GM21825 (cell line): ENCODE measurements at regions not wholly inside any gene's neighbourhood (a gene's known extent, or its start where the extent isn't known, plus 50 kb on each side); places are given as distances from the start of the nearest gene placed in this dataset.
"Not testable (repeated sequence)": the region's sequence is repeated elsewhere in the genome, so short reads cannot be mapped to it uniquely, and the experiment has no call there.

Source experiments
- ATAC-seq: cut with Tn5 transposase; IDR thresholded peaks from one replicate; pipeline ENCODE4 v1.9.1; 2021; ENCODE audit warnings: mild to moderate bottlenecking, moderate library complexity; ENCODE audit not compliant: unreplicated experiment

DNA sequence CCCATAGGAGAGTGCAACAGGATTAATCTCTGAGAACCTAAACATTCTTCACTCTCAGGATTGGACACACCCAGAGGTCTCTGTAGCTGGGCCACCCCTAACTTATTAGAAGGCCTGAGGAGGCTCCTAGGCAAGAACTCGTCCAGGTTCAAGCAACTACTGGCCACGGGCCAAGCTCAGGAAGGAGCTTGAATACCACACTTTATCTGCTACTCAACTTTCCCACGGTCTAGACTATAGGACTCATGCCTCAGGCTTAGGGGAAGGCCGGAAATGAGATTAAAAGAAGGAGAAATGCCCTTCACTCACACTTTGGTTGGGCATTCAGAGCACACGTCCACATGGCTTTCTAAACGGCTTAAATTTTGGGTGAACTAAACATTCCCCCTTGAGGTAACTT is 142.8 kb upstream of the PHYHIPL start:
- no peak for ATAC-seq

DNA sequence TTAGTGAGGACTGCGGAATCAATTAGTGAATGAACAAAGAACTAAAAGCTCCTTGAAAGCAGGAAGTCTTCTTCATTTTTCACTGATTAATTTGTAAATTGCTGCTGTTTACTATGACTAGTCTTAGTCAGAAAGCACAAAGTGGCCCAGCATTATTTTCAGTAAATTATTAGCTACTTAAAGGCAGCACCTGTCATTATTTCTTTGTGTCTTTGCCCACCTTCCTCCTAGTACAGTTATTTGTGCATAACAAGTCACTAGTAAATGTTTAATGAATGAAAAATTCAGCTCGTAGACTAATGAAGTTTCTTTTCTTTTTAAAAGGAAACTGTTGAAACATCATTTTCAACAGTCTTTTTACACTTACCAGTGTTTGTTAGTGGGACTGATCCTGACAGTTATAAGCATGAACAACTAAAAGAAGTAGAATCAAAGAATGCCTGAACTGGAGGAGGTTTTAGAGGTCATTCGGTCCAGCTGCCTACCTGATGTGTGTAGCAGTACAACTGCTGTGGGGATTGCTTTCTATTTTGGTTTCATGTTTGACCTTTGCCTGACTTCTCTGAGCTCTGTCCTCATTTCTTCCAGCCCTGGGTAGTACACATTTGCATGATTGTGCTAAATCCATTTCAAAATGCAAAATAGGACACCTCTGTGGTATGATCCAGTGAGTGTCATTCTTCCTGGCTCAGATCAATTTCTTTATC is 140.0 kb upstream of the PHYHIPL start:
- peak; percentile 88 for ATAC-seq

DNA sequence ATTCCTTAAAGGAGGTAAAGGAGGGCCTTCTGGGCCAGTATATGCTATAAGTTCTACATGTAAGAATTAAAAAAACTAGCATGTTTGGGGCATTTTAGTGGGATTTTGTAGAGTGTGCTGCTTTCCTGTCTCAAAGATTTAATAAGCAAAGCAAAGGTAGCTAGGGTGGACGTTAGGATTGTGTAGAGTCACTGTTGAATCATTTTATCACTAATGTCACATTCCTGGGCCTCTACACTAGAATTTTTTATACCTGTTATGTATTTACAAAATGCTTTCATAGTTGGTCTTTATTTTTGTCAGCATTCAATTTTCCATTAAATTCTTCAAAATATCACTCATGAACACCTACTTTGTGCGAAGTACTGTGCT is 139.4 kb upstream of the PHYHIPL start:
- no peak for ATAC-seq

DNA sequence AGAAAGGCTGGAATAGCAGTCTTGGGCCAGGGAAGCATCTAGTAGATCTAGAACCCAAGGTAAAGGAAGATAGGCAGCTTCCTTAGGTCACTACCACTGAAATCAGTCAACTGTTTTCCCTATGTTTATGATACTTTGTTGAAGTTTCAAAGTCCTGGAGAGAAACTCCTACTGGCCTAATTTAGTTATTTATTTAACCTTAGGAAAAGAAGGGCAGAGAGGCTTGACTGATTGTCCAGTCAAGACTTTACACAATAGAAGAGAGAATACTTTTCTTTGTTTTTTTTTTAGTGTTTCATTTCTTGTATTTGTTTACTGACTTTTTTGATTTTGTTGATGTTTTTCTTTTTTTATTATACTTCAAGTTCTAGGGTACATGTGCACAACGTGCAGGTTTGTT is 138.9 kb upstream of the PHYHIPL start:
- no peak for ATAC-seq

DNA sequence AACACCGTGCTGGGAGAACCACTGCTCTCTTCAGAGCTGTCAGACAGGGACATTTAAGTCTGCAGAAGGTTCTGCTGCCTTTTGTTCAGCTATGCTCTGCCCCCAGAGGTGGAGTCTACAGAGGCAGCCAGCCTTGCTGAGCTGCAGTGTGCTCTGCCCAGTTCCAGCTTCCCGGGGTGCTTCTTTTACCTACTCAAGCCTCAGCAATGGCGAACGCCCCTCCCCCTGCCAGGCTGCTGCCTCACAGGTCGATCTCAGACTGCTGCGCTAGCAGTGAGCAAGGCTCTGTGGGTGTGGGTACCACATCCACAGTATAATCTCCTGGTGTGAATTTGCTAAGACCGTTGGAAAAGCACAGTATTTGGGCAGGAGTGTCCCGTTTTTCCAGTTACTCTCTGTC is 133.1 kb upstream of the PHYHIPL start:
- ATAC-seq = not testable (repeated sequence)

DNA sequence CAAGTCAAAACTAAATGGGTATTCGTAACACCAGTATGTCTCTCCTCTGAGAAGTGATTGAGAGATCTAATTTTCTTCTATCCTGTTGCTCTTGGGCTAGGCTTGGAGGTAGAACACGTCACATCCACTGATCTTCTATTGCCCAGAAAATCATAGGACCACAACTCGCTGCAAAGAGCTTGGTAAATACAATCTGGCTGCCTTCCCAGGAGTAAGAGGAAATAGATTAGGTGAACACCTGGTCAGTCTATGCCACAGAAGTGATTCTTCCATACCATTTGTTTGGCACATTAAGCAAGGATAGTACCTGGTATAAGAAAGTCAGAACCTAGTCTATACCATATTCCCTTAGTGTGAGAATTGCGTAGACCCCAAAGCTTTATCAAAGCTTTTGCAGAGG is 129.3 kb upstream of the PHYHIPL start:
- ATAC-seq = no peak

DNA sequence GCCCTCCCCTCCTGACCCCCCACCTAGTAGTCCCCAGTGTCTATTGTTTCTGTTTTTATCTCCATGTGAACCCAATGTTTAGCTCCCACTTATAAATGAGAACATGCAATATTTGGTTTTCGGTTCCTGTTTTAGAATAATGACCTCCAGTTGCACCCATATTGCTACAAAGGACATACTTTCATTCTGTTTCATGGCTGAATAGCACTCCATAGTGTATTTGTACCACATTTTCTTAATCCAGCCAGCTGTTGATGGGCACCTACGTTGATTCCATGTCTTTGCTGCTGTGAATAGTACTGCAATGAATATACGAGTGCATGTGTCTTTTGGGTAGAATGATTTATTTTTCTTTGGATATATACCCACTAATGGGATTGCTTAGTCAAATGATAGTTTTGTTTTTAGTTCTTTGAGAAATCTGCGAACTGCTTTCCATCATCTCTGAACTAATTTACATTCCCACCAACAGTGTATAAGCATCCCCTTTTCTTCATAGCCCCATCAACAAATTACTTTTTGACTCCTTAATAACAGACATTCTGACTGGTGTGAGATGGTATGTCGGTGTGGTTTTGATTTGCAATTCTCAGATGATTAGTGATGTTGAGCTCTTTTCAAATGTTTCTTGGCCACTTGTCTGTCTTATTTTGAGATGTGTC is 128.4 kb upstream of the PHYHIPL start:
- peak; percentile 92 for ATAC-seq

DNA sequence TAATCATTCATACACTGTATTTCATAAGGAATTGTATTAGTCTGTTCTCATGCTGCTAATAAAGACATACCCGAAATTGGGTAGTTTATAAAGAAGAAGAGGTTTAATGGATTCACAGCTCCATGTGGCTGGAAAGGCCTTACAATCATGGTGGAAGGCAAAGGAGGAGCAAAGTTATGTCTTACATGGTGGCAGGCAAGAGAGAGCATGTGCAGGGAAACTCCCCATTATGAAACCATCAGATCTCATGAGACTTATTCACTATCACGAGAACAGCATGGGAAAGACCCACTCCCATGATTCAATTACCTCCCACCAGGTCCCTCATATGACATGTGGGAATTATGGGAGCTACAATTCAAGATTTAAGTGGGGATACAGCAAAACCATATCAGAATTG is 122.9 kb upstream of the PHYHIPL start:
- ATAC-seq = not testable (repeated sequence)

DNA sequence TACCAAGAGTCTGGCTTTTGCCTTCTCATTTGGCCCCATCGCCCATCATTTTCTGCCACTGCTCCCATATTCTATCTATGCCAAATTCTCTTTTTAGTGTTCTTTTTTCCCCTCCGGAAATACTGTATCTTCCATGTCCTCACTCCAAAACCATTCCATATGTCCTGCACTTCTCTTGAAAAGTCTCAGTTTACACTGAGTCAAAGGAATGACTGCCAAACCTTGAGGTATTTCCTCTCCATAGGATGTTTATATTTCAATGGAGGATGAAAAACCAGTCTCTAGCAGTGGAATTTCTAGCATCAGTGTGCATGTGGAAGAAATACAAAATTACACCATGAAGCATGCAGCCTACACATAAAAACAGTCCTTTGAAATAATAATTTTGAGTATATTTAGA is 121.4 kb upstream of the PHYHIPL start:
- no peak for ATAC-seq

DNA sequence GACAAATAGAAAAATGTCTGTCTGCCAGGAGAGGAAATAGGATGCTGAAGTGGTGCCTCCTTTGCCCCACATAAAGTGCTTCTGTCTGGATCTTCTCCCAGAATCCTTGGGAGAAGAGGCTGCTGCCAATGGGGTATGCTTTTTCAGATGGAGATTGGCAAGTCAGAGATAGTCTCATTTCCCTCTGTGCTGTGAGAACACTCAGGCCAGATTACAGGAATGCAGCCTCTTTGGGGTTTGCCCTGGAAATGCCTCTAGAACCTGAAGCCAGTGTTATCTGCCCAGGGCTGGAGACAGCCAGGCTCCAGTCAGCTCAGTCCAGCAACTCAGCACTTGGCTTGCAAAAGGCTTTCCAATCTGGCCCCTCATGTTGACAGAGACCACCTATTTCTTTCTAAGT is 119.1 kb upstream of the PHYHIPL start:
- ATAC-seq = no peak

DNA sequence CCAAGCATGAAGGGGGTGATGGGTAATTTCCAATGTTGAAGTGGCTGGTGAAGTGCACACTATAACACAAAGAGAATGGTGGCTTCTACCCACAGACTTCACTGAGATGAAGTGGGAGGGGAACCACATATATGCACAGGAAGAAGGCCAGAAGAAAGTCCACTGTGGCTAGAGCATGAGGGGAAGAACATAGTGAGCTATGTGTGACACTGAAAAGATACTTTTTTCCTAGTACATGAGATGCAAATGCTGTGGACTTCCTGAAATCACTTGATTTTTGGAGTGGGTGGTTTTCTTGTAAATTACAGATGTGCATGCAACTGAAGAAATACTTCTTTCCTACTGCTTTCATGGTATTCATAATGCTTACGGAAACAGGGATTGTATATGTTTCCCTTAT is 115.6 kb upstream of the PHYHIPL start:
- ATAC-seq = no peak

DNA sequence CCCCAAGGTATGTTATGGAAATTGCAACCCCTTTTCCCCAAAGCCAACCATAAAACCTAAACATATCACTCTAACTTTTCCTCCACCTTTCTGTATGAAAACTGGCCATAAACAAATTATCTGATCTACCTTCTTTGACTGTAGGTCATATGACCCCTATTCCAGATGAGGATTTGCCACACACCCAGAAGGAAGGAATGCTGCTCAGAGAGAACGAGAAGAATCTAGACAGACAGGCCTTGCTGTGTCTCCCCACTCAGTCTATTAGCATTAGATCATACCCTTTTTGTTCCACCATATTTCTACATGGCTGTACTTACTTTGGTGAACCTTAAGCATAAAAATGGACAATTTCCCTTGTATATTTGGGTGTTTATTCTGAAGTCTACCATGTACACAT is 113.0 kb upstream of the PHYHIPL start:
- ATAC-seq = no peak

DNA sequence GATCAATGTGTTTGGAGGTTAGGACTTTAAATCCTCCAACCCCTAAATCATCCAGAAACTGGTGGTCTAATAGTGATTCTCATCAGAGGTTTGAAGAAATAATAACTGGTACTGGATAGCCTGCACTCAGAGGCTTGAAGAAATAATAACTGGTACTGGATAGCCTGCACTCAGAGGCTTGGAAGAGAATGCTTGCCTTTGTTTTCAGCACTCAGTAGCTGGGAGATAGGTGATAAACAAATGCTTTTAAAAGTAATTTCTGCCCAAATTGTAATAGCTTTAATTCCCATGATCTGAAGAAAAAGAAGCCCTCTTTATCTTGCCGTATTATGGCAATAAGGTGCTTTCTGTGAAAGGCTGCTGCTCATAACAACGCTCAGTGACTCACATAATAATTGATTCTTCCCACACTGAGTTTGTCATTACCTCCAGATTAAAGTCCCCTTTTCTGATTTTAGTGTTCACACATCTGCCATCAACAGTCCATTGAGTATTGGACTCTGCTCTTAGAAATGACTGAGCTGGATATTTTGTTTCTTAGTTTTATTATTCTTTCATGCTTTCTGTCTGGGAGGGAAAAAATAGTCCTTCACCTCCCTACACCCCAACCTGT is 112.3 kb upstream of the PHYHIPL start:
- no peak for ATAC-seq

DNA sequence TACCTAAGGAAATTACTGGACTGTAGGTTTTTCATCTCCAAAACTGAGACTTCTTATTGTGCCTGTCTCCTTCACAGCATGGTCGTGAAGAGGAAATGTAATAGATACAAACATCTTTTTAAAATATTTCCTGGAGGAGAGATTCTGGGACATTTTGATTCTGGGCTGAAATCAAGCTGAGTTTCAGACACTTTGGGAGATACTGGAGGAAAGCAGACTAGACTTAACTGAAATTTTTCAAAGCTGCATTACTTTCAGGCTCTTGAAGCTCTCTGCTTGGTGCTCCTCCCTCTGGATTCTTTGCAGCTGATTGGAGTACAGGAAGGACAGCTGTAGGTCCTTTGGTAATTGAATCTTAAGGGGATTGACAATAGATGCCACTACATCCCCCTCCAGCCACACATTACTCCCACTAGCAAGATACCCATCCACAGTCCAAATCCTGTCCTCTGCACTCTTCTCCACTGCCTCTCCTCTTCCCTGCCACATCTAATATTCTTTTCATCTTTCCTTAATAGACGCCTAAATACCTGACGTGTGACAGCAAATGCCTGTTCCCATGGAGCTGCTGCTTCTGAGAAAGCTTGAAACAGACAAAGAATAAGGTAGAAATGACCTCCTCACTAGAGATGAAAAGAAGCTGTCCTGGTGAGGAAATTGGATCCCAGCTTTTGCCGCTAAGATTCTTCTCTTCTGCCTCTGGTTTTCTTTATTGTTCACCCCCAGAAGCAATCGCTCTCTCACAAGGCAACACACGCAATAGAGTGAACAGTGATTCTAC is 111.5 kb upstream of the PHYHIPL start:
- no peak for ATAC-seq

DNA sequence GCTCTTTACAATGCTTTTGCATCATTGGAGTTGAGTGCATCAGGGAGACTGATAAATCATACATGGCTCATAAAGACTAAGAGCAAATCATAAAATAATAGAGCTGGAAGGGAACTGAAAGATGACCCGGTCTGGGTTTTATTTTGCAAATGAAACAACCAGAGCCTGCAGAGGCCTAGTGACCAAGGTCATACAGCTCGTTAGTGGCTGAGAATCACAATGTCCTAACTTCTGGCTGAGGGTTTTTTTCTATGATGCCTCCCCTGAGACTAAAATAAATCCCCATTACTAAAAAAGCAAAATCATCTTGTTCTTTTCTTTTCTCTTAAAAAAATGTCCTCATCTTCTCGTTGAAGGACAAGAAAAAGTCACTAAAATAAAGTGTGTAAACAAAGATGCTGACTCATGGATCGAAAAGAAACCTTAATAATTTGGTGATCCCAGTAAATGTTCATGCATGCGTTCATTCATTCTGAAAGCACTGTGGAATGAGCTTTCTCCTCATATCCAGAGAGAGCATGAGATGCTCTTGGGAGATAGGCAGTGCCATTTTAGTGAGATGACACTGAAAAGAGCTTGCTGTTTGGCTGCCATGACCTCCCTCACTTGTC is 107.8 kb upstream of the PHYHIPL start:
- ATAC-seq = no peak

DNA sequence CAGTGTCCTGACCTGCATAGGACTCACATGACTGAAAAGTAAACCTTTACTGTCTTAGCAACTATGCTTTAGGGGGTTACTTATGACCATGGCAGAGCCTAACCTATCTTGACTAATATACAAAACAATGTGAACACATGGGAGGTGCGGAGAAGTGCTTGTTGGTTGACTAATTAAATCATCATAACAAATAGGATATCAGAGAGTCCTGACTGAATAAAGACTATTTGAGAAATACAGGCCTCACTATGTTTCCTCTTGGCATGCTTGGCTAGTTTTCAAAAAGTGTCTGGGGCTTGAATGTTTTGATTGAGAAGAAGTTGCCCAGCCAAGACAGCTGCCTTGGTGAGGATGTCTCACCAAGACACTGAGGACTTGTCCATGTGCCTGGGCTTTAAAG is 104.4 kb upstream of the PHYHIPL start:
- no peak for ATAC-seq

DNA sequence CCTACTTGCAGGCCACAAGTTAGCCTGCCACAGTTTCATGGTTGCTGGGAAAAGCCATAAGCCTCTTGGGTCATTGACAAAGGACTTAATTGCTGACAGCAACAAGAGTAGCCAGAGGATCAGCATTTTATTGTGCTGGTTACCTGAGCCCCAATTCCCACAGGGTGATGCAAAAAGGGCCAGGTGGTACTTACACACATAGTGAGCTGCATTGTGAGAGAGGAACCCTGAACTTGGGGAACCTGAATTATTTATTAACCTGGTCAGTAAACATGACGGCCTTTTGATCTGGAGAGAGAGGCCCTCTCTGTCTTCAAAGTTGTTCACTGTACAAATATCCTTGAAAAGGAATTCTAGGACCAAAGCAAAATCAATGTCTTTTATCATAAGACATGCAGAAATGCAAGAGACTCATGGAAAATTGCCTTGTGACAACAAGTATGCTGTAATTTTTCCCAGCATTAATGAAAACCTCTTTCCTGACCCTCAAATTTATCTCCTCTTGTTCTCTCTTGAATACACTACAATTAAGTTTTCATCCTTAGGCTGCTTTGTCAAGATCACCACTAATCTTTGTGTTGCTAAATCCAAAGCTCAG is 102.9 kb upstream of the PHYHIPL start:
- no peak for ATAC-seq

DNA sequence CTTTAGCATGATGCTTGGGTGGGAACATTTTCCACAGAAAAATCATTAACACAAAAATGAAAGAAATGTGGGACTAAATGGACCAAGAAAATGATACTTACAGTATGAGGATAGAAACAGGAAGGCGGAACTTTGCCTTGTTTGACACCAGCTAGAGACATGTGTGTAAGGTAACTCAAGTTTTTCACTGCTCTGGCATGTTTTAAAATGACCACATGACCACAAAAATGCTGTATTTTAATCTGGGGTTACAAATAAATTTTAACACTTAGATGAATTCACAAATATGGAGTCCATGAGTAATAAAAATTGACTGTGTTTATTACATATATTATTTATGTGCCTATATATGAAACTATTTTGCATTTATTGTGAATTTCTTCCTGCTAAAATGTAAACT is 100.9 kb upstream of the PHYHIPL start:
- ATAC-seq = no peak

DNA sequence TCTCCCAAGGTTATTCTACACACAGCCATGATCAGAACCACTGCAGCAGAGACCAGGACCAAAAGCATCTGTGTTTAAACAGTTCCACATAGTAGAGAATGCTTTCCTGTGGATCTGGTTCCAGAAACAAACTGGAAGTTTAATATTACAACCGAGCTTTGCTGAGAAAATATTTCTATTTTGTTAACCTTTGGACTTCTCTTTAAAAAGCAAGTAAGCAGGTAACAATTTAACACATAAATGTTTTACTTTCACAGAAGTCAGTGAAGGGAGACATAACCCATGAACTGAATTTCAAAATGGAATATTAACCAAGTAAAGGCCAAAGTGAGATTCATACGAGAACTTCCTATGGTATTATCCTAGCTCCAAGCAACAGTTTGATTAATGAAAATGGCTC is 98.6 kb upstream of the PHYHIPL start:
- ATAC-seq = no peak

DNA sequence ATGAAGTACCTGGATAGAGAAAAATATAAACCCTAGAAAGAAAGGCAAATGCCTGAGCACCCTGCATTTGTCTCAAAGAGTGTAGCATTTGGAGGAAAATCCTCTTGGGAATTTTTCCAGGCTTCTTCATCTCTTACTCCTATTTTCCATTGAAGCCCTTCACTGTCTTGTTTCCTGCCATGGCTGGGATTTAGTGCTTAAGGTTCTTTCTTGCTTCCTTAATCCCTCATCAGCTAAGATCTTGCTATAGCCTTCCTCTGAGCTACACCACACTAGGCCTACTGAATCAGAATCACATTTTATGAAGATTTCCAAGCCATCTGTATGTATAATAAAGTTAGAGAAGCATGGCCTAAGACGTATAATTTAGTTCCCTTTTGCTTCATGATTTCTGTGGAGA is 97.5 kb upstream of the PHYHIPL start:
- no peak for ATAC-seq
